GM18508 (cell line): ENCODE measurements at regions not wholly inside any gene's neighbourhood (a gene's known extent, or its start where the extent isn't known, plus 50 kb on each side); places are given as distances from the start of the nearest gene placed in this dataset.

Experiments used
- ATAC-seq: cut with Tn5 transposase; IDR thresholded peaks from one replicate; pipeline ENCODE4 v1.9.1; 2021; ENCODE audit warnings: moderate number of reproducible peaks; ENCODE audit not compliant: insufficient read depth, unreplicated experiment

DNA sequence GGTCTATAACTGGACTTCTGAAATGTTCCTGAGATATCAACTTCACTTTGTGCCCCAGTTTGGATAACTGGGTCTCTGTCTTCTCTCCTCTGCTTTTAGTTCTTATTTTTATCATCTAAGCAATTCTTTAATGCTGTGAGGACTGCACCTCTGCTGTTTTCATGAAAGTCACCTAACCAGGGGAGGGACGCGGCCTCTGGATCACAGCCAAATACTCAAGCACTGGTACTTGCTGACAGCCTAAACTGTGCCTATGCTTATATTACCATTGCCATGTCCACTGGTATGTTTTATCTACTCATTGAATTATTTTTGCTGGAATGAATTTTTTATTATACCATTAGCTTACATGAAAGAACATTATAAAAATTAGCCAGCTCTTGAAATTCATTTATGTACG is 674.0 kb downstream of the DMRTA1 start:
- no peak for ATAC-seq

DNA sequence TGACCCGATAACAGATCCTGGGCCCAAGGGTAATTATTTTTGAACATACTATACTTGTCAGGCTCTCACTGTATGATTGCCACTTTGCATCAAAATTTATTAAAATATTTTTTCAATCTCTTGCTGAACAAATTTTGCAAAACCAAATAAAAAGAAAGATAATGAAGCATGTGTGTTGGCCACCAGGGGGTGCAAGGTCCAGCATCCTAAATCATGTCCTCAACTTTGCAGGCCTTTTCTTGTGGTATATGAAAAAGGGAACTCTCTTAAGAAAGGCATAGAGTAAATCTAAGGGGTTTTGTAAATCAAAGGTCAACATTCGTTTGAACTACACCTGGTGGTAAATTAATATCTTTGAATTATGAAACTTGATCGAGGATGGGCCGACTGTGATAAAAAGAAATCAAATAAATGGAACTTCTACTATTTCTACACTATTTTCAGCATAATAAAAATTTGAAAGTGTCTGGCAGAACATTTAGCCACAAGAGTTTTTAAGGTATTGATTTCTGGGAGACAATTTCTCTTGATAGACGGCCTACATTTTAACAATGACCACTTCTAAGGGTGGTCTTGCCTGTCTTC is 676.5 kb downstream of the DMRTA1 start:
- ATAC-seq, result no peak

DNA sequence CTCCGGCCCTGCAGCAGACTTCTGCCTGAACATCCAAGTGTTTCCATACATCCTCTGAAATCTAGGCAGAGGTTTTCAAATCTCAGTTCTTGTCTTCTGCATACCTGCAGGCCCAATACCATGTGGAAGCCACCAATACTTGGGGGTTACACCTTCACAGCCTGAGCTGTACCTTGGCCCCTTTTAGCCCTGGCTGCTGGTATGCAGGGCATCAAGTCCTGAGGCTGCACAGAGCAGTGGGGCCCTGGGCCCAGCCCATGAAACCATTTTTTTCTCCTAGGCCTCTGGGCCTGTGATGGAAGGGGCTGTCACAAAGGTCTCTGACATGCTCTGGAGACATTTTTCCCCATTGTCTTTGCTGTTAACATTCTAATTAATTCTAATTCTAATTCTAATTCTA is 680.6 kb downstream of the ELAVL2 start:
- ATAC-seq, result no peak

DNA sequence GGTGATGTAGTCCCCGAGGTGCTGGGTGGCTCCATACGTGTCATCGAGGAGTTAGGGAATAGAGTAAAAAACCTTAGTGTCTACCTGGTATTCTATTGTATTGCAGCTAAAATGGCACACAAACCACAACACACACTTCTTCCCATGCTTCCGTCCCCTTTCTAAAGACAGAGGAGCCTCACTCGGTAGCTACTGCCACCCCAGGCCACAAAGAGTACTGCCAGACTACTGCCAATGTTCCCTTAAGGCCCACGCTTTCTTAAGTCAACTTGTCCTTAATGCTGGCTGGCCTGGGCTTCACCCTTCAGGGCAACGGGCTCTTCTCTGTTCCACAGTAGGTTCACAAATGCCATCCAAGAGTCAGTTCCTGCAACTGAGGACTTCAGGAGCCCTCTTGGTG is 673.0 kb downstream of the ELAVL2 start:
- no peak for ATAC-seq

DNA sequence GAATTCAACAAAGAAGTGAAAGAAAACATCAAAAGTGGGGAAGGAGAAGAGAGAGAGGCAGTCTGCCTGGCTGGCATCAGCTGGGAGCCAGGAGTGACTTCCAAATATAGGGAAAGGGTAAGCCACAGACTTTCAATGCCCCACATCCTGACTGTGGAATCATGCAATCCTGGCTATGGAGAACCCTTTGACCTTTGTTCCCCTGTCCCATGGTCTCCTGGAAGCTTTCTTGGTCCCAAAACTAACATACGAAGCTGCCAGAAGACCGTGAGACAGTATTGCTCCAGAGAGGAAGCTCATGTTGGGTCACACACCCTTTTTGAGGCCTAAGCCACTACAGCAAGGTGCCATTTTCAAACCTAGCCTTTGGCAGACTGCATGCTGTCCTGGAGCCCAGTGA is 665.5 kb downstream of the ELAVL2 start:
- no peak for ATAC-seq

DNA sequence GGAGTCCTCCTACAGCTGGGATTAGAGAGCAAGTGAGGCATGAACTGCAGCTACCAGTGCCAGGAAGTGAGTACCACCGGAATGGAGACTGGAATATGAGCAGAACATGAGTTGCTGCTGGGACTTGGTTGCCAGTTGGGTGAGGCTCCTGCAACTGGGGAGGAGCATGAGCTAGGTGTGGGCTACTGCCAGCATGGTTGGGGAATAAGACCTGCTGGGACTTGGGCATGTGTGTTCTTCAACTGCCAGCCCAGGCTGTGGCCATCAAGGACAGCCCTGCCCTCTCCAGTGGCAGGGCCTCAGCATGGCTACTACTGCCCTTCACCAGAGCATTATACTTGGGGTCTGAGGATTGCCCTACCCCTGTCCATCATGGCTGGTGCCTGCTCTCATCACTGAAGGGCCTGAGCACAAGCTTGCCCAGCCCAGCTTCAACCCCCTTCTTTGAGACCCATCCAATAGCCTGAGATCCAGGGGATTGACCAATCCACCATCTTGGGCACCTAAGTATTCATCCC is 665.0 kb downstream of the ELAVL2 start:
- no peak for ATAC-seq

DNA sequence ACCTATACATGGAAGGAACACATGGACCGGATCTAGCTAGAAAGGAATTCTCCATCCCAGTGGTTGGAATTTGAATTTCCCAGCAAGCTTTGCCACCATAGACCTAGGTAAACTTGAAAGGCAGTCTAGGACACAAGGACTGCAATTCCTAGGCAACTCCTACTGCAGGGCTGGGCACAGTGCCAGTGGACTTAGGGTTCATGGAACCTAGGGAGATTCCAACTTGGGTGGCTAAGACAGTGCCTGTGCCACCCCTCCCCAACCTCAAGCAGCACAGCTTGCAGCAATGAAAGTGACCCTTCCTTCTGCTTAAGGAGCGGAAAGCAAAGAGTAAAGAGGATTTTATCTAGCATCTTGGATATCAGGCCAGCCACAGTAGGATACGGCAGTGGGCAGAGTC is 663.3 kb downstream of the ELAVL2 start:
- no peak for ATAC-seq

DNA sequence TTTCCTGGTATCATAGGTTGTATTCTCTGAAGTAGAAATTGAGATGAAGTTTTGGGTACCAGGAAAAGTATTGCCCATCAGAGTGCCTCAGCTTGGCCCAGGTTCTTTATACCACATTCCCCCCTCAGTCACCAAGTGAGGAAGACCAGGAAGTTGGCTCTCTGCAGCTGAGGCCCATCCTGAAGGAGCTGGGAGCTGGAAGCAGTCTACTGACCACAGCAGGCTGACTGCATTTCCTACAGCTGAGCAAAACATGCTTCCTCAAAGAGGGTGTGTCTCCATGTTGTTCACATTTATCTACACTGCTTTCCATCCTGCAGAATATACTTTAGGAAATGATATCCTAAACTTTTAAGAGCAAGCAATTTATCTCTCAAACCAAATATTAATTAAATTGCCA is 654.6 kb downstream of the ELAVL2 start:
- ATAC-seq, result no peak

DNA sequence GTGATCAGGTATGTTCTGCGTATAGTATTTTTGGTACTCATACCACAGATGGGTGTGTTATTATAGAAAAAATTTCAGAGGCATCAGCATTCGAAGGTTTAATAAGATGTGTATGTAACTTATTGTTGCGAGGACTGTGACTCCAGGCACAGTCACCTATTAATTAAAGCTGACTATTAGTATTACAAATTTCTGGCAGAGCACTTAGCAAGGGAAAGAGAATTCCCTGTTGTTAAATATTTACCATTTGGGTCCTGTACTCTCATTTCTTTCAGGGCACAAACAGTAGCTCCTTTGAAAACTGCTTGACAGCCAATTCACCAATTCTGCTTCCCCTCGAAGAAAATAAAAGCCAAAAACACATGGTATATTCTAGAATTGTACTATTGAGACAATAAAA is 653.8 kb downstream of the ELAVL2 start:
- no peak for ATAC-seq

DNA sequence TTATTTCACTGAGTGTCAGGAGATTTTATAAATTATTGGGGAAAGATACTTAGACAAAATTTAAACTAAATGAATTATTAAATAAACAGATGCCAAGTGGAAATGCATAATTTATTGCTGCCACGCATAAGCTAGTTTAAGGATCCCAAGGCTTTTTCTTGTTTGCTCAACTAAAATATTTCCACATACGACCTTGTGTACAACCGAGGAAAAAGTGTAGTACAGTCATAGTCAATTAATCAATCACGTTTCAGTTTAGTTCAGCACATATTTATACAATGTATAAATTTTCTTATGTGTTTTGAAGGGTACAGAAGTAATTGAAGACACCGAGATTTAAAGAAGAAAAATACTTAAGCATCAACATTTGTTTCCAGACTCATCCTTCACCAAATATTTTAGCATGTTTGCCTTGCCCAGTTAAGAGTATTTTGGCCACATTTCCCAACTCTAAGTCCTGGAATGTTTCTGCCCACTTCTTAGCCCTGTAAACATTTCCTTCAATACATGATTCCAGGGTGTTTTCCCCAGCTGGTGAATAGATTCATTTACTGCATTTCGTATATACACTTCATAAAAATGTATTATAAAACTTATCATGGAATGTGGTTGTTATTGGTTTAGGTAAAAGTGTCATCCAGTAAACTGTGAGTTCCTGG is 652.9 kb downstream of the ELAVL2 start:
- no peak for ATAC-seq

DNA sequence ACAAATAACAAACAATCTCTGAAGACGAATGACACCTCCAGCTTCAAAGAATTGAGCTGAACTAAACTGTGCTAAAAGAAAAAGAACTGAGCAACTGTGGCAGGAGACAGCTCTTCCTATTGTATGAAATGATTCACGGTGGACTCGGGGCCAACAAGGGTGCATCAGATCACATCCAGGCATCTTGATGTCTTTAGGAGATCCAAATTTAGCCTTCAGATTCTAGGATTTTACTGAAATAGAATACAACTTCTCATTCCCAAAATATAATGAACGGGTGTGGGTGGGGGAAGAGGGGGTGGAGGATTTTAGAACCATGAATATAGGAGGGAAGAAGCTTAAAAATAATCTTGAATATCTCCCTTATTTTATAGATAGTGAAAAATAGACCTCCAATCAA is 631.8 kb downstream of the ELAVL2 start:
- ATAC-seq, result no peak

DNA sequence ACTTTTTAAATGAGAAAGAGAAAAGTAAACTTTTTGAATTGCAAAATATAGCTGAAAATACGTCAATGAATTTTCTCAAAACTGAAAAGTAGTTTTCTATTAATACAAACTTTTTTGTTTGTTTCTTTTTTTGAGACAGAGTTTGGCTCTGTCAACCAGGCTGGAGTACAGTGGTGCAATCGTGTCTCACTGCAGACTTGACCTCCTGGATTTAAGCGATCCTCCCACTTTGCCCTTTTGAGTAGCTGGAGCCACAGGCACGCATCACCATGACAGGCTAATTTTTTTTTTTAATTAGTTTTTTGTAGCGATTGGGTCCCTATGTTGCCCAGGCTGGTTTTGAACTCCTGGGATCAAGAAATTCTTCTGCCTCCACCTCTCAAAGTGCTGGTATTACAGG is 610.4 kb downstream of the ELAVL2 start:
- no peak for ATAC-seq

DNA sequence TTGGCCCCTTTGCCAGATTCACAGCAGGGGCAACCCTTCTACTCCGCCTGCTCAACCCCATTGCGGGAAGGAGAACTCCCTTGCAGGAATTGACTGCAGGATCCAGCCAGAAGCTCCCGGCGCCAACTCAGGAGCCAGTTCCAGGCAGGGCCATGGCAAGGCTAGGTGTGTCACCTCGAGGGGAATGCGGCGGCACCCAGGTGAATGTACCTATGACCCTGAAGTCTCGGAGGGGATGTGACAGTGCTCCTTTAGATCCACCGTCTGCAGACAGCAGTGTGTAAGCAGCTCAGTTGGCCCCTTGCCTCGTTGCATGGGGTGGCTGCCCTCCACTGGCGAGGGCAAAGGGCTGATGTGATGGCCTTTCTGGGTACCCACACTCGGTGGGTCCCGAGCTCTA is 606.6 kb downstream of the ELAVL2 start:
- ATAC-seq, result no peak

DNA sequence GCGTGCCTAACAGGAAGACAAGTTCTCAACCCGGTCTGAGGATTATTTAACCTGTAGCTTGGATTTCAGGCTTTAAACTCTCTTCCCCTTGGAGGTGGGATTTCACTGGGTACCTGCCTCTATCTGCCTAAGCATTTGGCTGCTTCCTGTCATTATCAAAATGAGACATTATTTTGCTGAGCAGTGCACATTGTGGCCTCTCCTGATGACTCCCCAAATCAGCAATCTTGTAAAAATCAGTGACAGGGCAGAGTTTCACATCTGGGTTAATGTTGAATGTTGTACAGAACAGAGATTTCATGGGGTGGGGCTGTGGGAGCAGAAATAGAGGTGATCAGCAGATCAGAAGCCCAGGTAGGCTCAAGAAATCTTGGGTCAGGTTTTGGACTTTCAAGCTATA is 605.9 kb downstream of the ELAVL2 start:
- no peak for ATAC-seq

DNA sequence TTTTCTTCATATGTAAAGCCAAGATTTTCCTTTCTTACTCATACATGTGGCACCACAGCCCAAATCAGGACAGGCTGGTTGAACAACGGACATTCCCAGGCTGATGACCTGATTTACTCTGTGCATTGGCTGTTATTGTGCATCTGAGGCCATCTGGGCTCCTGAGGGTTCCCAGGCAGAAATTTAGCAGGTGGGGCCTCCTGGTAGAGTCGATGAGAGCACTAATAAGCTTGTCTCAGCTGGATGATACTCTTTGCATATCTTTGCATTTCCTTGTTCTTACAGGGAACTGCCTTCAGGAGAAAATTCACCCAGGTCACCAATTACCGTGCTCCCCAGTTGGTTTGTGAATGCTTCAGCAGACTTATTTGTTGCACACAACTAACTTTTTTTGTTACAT is 605.1 kb downstream of the ELAVL2 start:
- no peak for ATAC-seq

DNA sequence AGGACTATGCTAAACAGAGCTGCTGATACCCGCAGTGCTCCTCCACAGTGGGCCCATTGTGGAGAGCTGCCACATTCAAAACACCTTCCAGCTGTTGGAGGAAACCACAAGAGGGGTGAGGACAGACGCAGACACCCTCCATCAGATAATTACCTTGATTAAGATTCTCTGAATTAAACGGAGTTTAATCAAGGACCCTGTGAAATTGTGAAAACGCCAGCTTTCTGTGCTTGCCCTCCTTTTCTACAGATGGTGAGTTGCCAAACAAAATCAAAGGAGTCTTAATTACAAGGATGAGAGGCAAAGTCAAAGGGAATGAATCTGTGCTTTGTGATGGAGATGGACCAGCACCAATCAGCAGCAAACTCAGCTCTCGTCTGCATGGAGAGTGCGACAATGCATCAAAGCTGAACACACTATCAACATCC is 596.1 kb downstream of the ELAVL2 start:
- no peak for ATAC-seq

DNA sequence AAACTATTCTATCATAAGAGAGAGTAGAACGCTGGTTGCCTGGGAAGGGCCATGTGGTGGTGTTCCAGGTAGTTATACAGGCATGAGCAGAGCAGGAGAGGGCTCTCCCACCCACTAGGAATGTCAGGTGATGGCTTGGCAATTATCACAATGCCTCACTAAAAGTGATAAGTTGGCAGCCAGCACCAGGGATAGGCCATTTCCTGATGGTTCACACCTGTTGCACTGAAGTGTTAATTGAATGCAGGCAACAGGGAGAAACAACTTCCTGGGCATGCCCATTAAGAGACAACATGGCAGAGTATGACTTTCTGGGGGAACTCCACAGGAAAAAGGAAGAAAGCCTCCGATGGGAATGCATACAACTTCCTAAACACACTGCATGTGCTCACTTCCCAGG is 593.2 kb downstream of the ELAVL2 start:
- ATAC-seq, result no peak

DNA sequence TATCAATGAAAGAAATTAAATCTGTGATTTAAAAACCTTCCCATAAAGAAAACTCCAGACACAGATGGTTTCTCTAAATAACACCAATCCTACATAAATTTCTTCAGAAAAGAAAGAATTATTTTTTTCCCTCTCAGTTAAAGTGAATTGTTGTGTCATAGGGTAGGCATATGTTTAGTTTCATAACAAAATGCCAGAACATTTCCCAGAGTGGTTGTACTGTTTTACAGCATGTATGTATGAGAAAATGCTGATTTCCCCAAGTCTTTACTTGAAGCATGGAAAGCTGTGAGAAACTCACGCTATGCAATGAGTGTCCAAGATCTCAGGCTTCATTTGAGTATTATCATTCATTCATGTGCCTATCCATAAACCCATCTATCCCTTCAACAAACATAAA is 582.5 kb downstream of the ELAVL2 start:
- ATAC-seq, result no peak

DNA sequence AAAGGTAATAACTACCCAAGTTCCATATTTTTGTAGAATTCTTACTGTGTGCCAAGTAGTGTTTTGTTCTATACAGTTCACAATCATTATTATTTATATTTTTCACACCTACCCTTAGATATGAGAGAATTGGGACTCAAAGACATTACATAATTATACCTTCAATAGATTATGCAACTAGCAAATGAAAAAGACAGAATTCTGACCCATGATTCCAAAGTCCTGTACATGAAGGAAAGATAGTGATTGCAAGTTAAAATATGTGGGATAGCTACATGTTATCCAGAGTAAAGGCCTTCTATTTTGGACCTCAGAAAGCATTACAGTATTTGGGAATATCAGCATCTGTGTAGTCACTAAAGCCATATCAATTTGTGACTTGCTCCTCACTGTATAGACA is 581.0 kb downstream of the ELAVL2 start:
- no peak for ATAC-seq

DNA sequence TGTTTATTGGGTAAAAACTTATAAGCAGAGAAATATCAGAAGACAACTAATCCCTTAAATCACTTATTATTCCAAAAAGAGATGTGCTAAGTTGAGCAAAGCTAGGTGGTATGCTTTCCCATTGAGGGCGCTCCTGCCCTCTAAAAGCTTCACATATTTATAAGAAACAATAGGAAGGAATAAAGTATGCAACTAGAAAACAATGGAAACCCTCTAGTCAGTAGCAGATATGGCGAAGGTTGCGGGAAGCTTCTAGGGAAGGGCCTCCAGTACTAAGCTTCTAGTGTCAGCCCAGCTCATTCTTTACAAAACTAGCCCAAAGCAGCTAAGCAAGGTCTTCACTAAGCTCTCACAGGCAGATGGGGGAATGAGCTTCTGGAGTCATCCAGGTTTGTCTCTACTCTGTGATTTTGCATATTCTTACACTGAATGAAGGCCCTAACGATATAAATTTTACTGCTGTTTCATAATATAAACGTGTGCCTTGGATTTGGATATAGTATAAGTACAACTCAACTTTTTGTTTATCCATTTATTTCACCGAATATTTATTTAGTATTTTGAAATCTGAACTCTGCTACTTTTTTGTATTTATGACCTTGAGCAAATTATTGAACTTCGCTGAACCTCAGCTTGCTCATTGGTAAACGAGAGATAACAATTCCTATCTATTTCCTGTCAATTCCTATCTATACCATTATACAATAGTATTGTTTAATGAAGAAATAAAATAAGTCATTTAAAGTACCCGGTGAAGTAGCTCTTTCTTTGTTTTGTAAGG is 571.4 kb downstream of the ELAVL2 start:
- ATAC-seq, result no peak

DNA sequence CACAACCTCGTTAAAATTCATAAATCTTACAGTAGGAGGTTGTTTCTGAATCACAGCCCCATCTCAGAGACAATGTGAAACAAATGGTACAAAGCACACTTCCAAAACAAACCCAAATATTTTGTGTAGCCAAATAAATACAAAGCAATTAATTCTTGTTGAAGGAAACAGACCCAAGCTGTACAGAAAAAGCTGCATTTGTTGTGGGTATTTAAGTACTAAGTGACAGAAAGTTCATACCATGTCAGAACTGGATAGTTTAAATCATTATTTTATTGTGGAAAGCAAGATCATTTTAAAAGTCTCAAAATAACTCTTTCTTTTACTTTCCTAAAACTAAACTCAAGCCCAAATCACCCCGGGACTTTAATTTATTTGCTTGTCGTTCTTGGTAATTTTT is 570.7 kb downstream of the ELAVL2 start:
- no peak for ATAC-seq

DNA sequence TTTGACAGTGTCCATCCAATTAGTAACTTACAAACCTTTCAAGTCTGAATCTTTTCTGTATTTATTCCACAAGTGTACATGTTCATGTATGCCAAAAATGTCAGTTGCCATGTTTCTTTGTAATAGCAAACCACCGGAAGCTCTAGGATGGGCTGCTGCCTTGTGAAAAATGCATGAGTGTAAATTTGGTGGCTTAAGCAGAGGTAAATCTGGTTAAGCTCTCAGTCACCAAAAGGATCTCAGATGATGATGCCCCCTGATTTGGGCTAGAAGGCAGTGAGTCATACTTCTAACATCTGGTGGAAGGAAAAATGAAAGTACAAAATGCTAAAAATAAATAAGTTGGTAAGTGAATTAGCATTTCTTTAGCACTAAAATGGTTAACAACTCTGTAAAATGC is 567.5 kb downstream of the ELAVL2 start:
- no peak for ATAC-seq
